Esophagus muscularis mucosa (tissue), 4 donors: ENCODE measurements at regions not wholly inside any gene's neighbourhood (a gene's known extent, or its start where the extent isn't known, plus 50 kb on each side); places are given as distances from the start of the nearest gene placed in this dataset.

ENCODE experiments used
- DNase-seq: peaks from one replicate; pipeline ENCODE4 v3.0.0-alpha.2; 2017; ENCODE audit errors: extremely low spot score
- H3K27ac ChIP-seq, 4 donors: fragments of 200-600 bp; sonication (generic); replicated peaks in 1 of 4; 1 replicate in 3 of 4; 2 replicates in 1 of 4; pipeline ENCODE4 v1.5.1; 2016 to 2019; ENCODE audit warnings: mild to moderate bottlenecking in 1 of 4
- H3K27me3 ChIP-seq, 4 donors: fragments of 200-600 bp; sonication (generic); one replicate each; pipeline versions ENCODE4 v1.5.1 to v1.6.0; 2016 to 2019
- H3K36me3 ChIP-seq, 4 donors: fragments of 200-600 bp; sonication (generic); one replicate each; pipeline ENCODE4 v1.5.1; 2016 to 2019
- H3K4me1 ChIP-seq, 4 donors: fragments of 200-600 bp; sonication (generic); one replicate each; pipeline ENCODE4 v1.5.1; 2016 to 2019
- H3K4me3 ChIP-seq, 4 donors: fragments of 200-600 bp; sonication (generic); 1 replicate in 2 of 4; 2 replicates in 2 of 4; pipeline ENCODE4 v1.5.1; 2016 to 2019; ENCODE audit warnings: mild to moderate bottlenecking in 4 of 4, moderate library complexity in 1 of 4
- H3K9me3 ChIP-seq, 4 donors: fragments of 200-600 bp; sonication (generic); 1 replicate in 3 of 4; 2 replicates in 1 of 4; pipeline ENCODE4 v1.5.1; 2016 to 2019
- EP300 ChIP-seq: sonication (generic); formaldehyde crosslinking; IDR thresholded peaks from one replicate; pipeline ENCODE4 v1.6.1; 2017; ENCODE audit warnings: antibody characterized with exemption
- POLR2A ChIP-seq: fragments of 450-650 bp; IDR thresholded peaks from one replicate; pipeline ENCODE4 v1.6.1; 2017; ENCODE audit warnings: antibody characterized with exemption, moderate library complexity, mild to moderate bottlenecking, low read depth
- POLR2AphosphoS5 ChIP-seq, 2 donors: sonication (generic); formaldehyde crosslinking; IDR thresholded peaks; one replicate each; pipeline ENCODE4 v1.6.1; 2017; ENCODE audit warnings: antibody characterized with exemption in 2 of 2
- WGBS: methylation state at CpG from one replicate; pipeline ENCODE4 v1.1.5; 2018; 5-methylcytosine and 5-hydroxymethylcytosine counted together
- intact Hi-C: fragments of 100-400 bp; cut with DNase I; formaldehyde crosslinking; loops from one replicate; pipeline ENCODE4 v1.15.1; 2023
- TF ChIP-seq, protein P1 (sequence below), 3 experiments: fragments of 200-600 bp in 2 of 3; fragments of 450-650 bp in 1 of 3; sonication (generic) in 2 of 3; IDR thresholded peaks; one replicate each; pipeline ENCODE4 v1.5.1; 2017 to 2019; ENCODE audit warnings: antibody characterized with exemption in 3 of 3, mild to moderate bottlenecking in 2 of 3, moderate library complexity in 1 of 3

DNA sequence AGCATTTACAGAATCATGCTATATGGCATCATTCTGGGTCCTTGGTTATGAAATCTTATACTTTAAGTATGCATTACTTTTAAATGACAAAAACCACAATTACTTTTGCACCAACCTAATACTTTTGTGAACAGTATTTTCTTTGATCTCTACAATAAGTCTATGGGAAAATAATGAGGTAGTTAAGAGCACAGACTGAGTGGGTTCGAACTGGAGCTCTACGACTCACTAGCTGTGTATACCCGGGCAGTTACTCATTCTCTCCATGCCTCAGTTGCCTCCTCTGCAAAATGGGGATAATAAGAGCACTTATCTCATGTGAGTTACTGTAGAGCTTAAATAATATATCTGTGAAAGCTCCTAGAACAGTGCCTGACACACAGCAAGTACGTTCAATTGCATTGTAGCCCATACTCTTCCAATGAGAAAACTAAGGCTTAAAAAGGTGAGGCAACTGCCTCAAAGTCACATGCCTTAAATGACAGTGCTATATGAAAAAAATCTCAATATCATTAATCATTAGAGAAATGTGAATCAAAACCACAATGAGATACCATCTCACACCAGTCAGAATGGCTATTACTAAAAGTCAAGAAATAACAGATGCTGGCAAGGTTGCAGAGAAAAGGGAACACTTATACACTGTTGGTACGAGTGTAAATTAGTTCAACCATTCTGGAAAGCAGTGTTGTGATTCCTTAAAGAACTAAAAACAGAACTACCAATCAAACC, 151.5 kb downstream of the CHIC2 start:
- 97% methylated on average over 5 of the region's 5 CpGs for WGBS

DNA sequence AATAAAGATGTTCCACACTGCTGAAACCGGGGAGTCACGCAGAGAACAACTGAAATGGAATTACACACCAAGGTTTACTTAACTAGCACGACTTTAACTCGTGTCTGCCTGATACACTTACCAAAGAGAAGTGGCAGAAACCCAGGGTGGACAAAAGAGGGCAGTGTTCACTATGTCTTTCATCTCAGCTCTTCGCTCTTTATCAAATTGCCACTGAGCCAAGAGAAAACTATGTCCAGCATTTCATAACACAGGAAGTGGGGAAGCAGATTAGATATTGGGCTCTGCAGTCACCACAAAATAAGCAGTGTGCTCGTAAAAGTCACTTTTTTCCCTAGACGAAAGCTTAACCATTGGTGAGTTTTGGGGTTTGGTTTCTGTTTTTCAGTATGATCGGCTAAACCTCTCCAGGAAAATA, 155.7 kb downstream of the CHIC2 start:
- Histone ChIP-seq H3K4me1 (peaks cover 15 to 21% (median 18%) of the 10 kb centered on the region in 4 donors), H3K36me3 (no peaks in the 10 kb centered on the region), H3K27me3 (peaks cover 0 to 73% (median 3%) of the 10 kb centered on the region in 4 donors), H3K9me3 (no peaks in the 10 kb centered on the region), H3K4me3 (peak overlapping the region in 2 of 4 donors; percentile 4 to 38), H3K27ac (peak overlapping the region in 2 of 4 donors; percentile 12 to 30)
- WGBS: 6% methylated on average over 8 of the region's 8 CpGs
- intact Hi-C loops: loop anchor here (5.0 kb wide), 2 partner anchors 309 to 711 kb away; no protein-coding TSS in a partner anchor
- no peak for DNase-seq
- TF ChIP-seq, protein P1, sequence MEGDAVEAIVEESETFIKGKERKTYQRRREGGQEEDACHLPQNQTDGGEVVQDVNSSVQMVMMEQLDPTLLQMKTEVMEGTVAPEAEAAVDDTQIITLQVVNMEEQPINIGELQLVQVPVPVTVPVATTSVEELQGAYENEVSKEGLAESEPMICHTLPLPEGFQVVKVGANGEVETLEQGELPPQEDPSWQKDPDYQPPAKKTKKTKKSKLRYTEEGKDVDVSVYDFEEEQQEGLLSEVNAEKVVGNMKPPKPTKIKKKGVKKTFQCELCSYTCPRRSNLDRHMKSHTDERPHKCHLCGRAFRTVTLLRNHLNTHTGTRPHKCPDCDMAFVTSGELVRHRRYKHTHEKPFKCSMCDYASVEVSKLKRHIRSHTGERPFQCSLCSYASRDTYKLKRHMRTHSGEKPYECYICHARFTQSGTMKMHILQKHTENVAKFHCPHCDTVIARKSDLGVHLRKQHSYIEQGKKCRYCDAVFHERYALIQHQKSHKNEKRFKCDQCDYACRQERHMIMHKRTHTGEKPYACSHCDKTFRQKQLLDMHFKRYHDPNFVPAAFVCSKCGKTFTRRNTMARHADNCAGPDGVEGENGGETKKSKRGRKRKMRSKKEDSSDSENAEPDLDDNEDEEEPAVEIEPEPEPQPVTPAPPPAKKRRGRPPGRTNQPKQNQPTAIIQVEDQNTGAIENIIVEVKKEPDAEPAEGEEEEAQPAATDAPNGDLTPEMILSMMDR (IDR thresholded peaks at IDR 0.05): peak; percentile 53 to 58 (median 55)
- TF ChIP-seq POLR2AphosphoS5 (IDR thresholded peaks at IDR 0.05): peak in 1 of 2 donors; percentile 27
- TF ChIP-seq POLR2A: no peak
- no peak for TF ChIP-seq EP300

More for the DNA sequence above, 151.5 kb downstream of the CHIC2 start:
- intact Hi-C loops: no loop called here
- TF ChIP-seq EP300: no peak
- Histone ChIP-seq H3K36me3 (no peaks in the 10 kb centered on the region), H3K4me3 (no peak overlapping the region), H3K27ac (no peak overlapping the region), H3K27me3 (peaks cover 0 to 42% (median 2%) of the 10 kb centered on the region in 4 donors), H3K4me1 (peaks cover 3 to 13% (median 10%) of the 10 kb centered on the region in 4 donors), H3K9me3 (no peaks in the 10 kb centered on the region)
- no peak for DNase-seq

- H3K4me1 ChIP-seq: peaks cover 15 to 21% (median 18%) of the 10 kb centered on the region in 4 donors
- peak; percentile 7 for DNase-seq
- no peak overlapping the region for H3K27ac ChIP-seq
- TF ChIP-seq, protein P1 (IDR thresholded peaks at IDR 0.05): no peak
- TF ChIP-seq POLR2AphosphoS5 (IDR thresholded peaks at IDR 0.05) (no peak), EP300 (no peak), POLR2A (no peak)
- H3K9me3 ChIP-seq: no peaks in the 10 kb centered on the region
- no peak overlapping the region for H3K4me3 ChIP-seq
- WGBS: 64% methylated on average over 5 of the region's 5 CpGs
- no peaks in the 10 kb centered on the region for H3K36me3 ChIP-seq
- intact Hi-C loops: loop anchor here (5.0 kb wide), 2 partner anchors 310 to 710 kb away; no protein-coding TSS in a partner anchor
- peaks cover 0 to 82% (median 3%) of the 10 kb centered on the region in 4 donors for H3K27me3 ChIP-seq
These were observed 156.6 kb downstream of the CHIC2 start for GRCh38 chr4:53907772-53908171.

DNA sequence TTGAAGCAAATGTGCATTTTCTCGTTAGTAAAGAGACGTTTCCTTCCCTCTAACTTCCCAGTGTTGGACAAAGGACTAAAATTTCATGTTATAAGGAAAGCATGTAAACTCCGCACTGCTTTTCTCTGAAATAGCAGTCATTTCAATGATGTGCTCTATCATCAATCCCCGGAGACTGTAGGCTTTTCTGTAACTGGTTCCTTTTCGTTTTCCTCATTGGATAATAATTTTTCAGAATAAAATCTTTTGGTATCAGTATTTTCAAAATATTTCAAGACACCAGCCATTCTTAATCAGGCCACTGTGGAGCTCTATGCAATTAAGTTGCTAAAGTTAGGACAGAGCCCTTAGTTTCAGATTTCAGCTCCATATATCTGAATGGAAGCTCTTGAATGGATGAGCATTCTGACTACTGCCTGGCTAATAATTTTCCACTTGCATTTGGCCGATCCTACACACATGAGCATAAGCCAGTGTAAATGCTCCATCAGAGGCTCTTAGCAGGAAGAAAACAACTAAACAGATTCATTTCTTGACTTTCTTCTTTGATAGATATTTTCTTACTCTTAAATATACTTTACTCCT, 157.7 kb downstream of the CHIC2 start:
- Histone ChIP-seq H3K36me3 (no peaks in the 10 kb centered on the region), H3K9me3 (no peaks in the 10 kb centered on the region), H3K27ac (peak overlapping the region in 2 of 4 donors; percentile 3 to 51), H3K27me3 (peaks cover 0 to 90% (median 3%) of the 10 kb centered on the region in 4 donors), H3K4me3 (peak overlapping the region in 3 of 4 donors; percentile 37 to 44 (median 40)), H3K4me1 (peaks cover 15 to 21% (median 18%) of the 10 kb centered on the region in 4 donors)
- intact Hi-C loops: loop anchor here (5.0 kb wide), 2 partner anchors 311 to 709 kb away; no protein-coding TSS in a partner anchor
- DNase-seq: peak; percentile 1
- 65% methylated on average over 6 of the region's 6 CpGs for WGBS
- TF ChIP-seq, protein P1 (IDR thresholded peaks at IDR 0.05): no peak
- TF ChIP-seq EP300 (no peak), POLR2AphosphoS5 (IDR thresholded peaks at IDR 0.05) (no peak), POLR2A (no peak)

GRCh38 chr4:53905941-53906377, 158.4 kb downstream of the CHIC2 start:
- H3K9me3 ChIP-seq: no peaks in the 10 kb centered on the region
- H3K4me1 ChIP-seq: peaks cover 15 to 21% (median 18%) of the 10 kb centered on the region in 4 donors
- peak overlapping the region; percentile 3 to 51 (median 31) for H3K27ac ChIP-seq
- H3K27me3 ChIP-seq: peaks cover 0 to 91% (median 3%) of the 10 kb centered on the region in 4 donors
- DNase-seq: peak; percentile 91
- H3K36me3 ChIP-seq: no peaks in the 10 kb centered on the region
- TF ChIP-seq POLR2A: no peak
- no peak for TF ChIP-seq POLR2AphosphoS5 (IDR thresholded peaks at IDR 0.05)
- TF ChIP-seq, protein P1 (IDR thresholded peaks at IDR 0.05): no peak
- no peak for TF ChIP-seq EP300
- WGBS: 9% methylated on average over 6 of the region's 11 CpGs
- peak overlapping the region; percentile 37 to 54 (median 42) for H3K4me3 ChIP-seq
- intact Hi-C loops: loop anchor here (5.0 kb wide), 2 partner anchors 311 to 709 kb away; no protein-coding TSS in a partner anchor
